A549 (cell line): ENCODE measurements at regions not wholly inside any gene's neighbourhood (a gene's known extent, or its start where the extent isn't known, plus 50 kb on each side); places are given as distances from the start of the nearest gene placed in this dataset.

ENCODE experiments used
- ATAC-seq, 2 experiments: fragments of 200-7000 bp in 1 of 2; fragments of >200 bp in 1 of 2; cut with Nextera tagmentation in 1 of 2; cut with Tn5 transposase in 1 of 2; 3 replicates each; pipeline versions ENCODE4 v1.8.0 to v1.9.1; 2018 to 2020; ENCODE audit warnings: mild to moderate bottlenecking in 1 of 2, moderate library complexity in 1 of 2
- CTCF ChIA-PET: fragments of 300-600 bp; sonication (Branson Sonifier 250); formaldehyde crosslinking; extraction: SDS; loops from one replicate; lab custom pipeline; 2021; ENCODE audit warnings: antibody characterized with exemption, inconsistent platforms; lab: Yijun Ruan, JAX
- POLR2A ChIA-PET: fragments of 350-600 bp; formaldehyde crosslinking; extraction: SDS; loops from one replicate; lab custom pipeline; 2021; ENCODE audit warnings: antibody characterized with exemption, inconsistent platforms; lab: Yijun Ruan, JAX
- DNase-seq, 2 experiments: peaks; one replicate each; pipeline versions ENCODE4 v3.0.0 to v3.0.0-alpha.2; 2011 to 2016; ENCODE audit warnings: low read depth in 1 of 2, low spot score in 1 of 2
- FAIRE-seq: peaks from 2 replicates; lab custom pipeline; 2011; peaks lifted over from hg19 to GRCh38; lab: Jason Lieb, UNC
- H3K27ac ChIP-seq, 2 experiments: fragments of >200 bp; sonication (Bioruptor Twin); formaldehyde crosslinking; 3 replicates each; pipeline ENCODE4 v1.5.1; 2016 to 2017
- H3K4me1 ChIP-seq: fragments of >200 bp; sonication (Bioruptor Twin); formaldehyde crosslinking; 3 replicates; pipeline ENCODE4 v1.6.1; 2016
- H3K4me2 ChIP-seq: fragments of >200 bp; sonication (Bioruptor Twin); formaldehyde crosslinking; 3 replicates; pipeline ENCODE4 v1.6.1; 2016
- H3K4me3 ChIP-seq: fragments of >200 bp; sonication (Bioruptor Twin); formaldehyde crosslinking; 3 replicates; pipeline ENCODE4 v1.5.1; 2016
- H3K9me3 ChIP-seq: fragments of >200 bp; sonication (Bioruptor Twin); formaldehyde crosslinking; 3 replicates; pipeline ENCODE4 v1.6.1; 2016
- CBX2 ChIP-seq: fragments of 200-600 bp; sonication (generic); IDR thresholded peaks from 2 replicates; pipeline ENCODE4 v1.6.1; 2016; ENCODE audit warnings: low read depth, mild to moderate bottlenecking, borderline replicate concordance
- EHF ChIP-seq: fragments of 250-450 bp; sonication (Bioruptor Pico); IDR thresholded peaks from 2 replicates; pipeline ENCODE4 v1.5.0; 2020; ENCODE audit warnings: mild to moderate bottlenecking
- EHMT2 ChIP-seq: fragments of 200-600 bp; sonication (generic); IDR thresholded peaks from 2 replicates; pipeline ENCODE4 v1.6.1; 2016; ENCODE audit warnings: antibody characterized with exemption, low read depth, mild to moderate bottlenecking, moderate library complexity
- FOSB ChIP-seq: fragments of 250-450 bp; sonication (Bioruptor Pico); IDR thresholded peaks from 2 replicates; pipeline ENCODE4 v1.5.0; 2020; ENCODE audit warnings: mild to moderate bottlenecking, moderate library complexity
- HDAC2 ChIP-seq: fragments of 200-600 bp; sonication (generic); IDR thresholded peaks from 2 replicates; pipeline ENCODE4 v1.6.1; 2016
- HOXB13 ChIP-seq: fragments of 250-450 bp; sonication (Bioruptor Pico); IDR thresholded peaks from 2 replicates; pipeline ENCODE4 v1.5.0; 2020; ENCODE audit warnings: low read depth, mild to moderate bottlenecking, moderate library complexity
- KDM1A ChIP-seq: fragments of 200-600 bp; sonication (generic); IDR thresholded peaks from 2 replicates; pipeline ENCODE4 v1.6.1; 2016; ENCODE audit warnings: low read depth, mild to moderate bottlenecking
- KDM5A ChIP-seq: fragments of 200-600 bp; sonication (generic); IDR thresholded peaks from 2 replicates; pipeline ENCODE4 v1.6.1; 2016; ENCODE audit warnings: antibody characterized with exemption, mild to moderate bottlenecking
- NPAS2 ChIP-seq: fragments of 250-450 bp; sonication (Bioruptor Pico); IDR thresholded peaks from 2 replicates; pipeline ENCODE4 v1.8.0; 2022; ENCODE audit warnings: mild to moderate bottlenecking, moderate library complexity, borderline replicate concordance
- PHF8 ChIP-seq: fragments of 200-600 bp; sonication (generic); IDR thresholded peaks from 2 replicates; pipeline ENCODE4 v1.6.1; 2016; ENCODE audit warnings: low read depth, mild to moderate bottlenecking, antibody characterized with exemption, moderate library complexity, borderline replicate concordance
- POLR2A ChIP-seq: IDR thresholded peaks from 2 replicates; pipeline ENCODE4 v1.6.1; 2012; ENCODE audit warnings: mild to moderate bottlenecking, low read length
- POLR2AphosphoS2 ChIP-seq: conservative IDR thresholded peaks from 2 replicates; pipeline ENCODE4 v1.6.1; 2012; ENCODE audit warnings: low read length, improper control_type of control experiment, inconsistent platforms
- RARB ChIP-seq: fragments of 250-450 bp; sonication (Bioruptor Pico); IDR thresholded peaks from 2 replicates; pipeline ENCODE4 v1.8.0; 2021; ENCODE audit warnings: mild to moderate bottlenecking, moderate library complexity
- RFX5 ChIP-seq: fragments of 450-650 bp; IDR thresholded peaks from 2 replicates; pipeline ENCODE4 v1.7.1; 2014; ENCODE audit warnings: antibody characterized with exemption, mild to moderate bottlenecking, moderate library complexity
- RNF2 ChIP-seq: fragments of 200-600 bp; sonication (generic); IDR thresholded peaks from 2 replicates; pipeline ENCODE4 v1.6.1; 2016; ENCODE audit warnings: low read depth, mild to moderate bottlenecking, antibody characterized with exemption, moderate library complexity, borderline replicate concordance
- SREBF2 ChIP-seq: fragments of 450-650 bp; IDR thresholded peaks from 2 replicates; pipeline ENCODE4 v1.6.1; 2014; ENCODE audit warnings: mild to moderate bottlenecking, moderate library complexity
- ZFP36 ChIP-seq: fragments of 450-650 bp; IDR thresholded peaks from 2 replicates; pipeline ENCODE4 v1.6.1; 2014; ENCODE audit warnings: borderline replicate concordance; ENCODE audit not compliant: partially characterized antibody
- WGBS: methylation state at CpG from one replicate; pipeline ENCODE4 v1.1.6; 2017; ENCODE audit errors: missing lambda C conversion rate; 5-methylcytosine and 5-hydroxymethylcytosine counted together
- TF ChIP-seq, protein P1 (sequence below): fragments of 450-650 bp; IDR thresholded peaks from 2 replicates; pipeline ENCODE4 v1.6.1; 2014; ENCODE audit warnings: antibody characterized with exemption
- TF ChIP-seq, protein P2 (sequence below): fragments of >200 bp; sonication (Bioruptor Twin); formaldehyde crosslinking; IDR thresholded peaks from 3 replicates; pipeline ENCODE4 v1.6.1; 2016
- TF ChIP-seq, protein P3 (sequence below): fragments of >200 bp; sonication (Bioruptor Twin); formaldehyde crosslinking; IDR thresholded peaks from 3 replicates; pipeline ENCODE4 v1.5.1; 2016

DNA sequence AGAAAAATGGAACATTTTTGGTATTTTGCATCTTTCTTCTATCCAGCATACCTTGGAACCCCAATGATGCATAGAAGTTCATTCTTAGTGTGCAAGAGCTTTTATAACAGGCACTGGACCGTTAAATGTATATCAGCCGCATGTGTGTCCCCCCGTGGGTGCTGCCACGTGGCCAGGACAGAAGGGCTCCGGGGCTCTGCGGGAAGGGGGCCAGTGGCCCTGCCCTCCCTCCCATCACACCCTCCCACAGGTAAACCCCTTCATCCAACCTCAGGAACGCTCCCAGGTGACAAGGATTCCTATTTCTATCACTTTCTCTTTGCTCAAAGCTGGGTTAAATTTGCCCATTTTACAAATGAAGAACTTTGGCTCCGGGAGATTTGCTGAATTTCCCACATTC lies 393.4 kb upstream of the IRX4 start:
- FAIRE-seq: no peak
- H3K4me1 ChIP-seq: no peaks in the 10 kb centered on the region
- CTCF ChIA-PET: interaction anchor here (1.2 kb wide), 1 partner anchor 26 kb away, joined by 4 read pairs; no protein-coding TSS in a partner anchor

DNA sequence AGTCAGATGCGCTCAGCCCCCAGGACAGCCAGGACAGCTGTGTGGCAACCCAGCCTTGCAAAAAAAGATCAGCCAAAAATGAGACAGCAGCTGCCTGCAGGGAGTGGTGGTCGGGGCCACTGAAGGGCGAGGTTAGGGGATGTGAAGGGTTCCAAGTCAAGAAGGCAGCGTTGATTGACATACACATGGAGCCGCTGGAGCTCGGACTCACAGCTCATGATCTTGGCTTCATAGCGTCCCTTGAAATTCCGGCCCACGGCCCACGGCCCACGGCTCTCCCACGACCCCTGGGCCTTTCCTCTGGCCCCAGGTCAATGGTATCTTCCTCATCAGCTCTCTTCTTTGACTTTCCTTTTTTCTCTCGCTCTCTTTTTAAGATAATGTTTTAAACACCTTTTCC lies 390.0 kb upstream of the IRX4 start:
- FAIRE-seq: no peak
- ATAC-seq: no peak; a peak in 1 of 6 replicates
- CTCF ChIA-PET: no interaction called here
- no peaks in the 10 kb centered on the region for H3K9me3 ChIP-seq
- TF ChIP-seq KDM5A (no peak), KDM1A (no peak), EHMT2 (no peak), HOXB13 (CRISPR knock-in tag) (no peak), PHF8 (no peak), POLR2AphosphoS2 (no peak), FOSB (CRISPR knock-in tag) (no peak), RNF2 (no peak)
- TF ChIP-seq, all 56 proteins: peak for 0
- 31% methylated on average over 13 of the region's 13 CpGs for WGBS
- Histone ChIP-seq H3K27ac (no peak overlapping the region), H3K4me2 (no peak overlapping the region), H3K4me1 (no peaks in the 10 kb centered on the region), H3K4me3 (no peak overlapping the region)
- POLR2A ChIA-PET: no interaction called here
- DNase-seq: no peak

More for the DNA sequence above, 393.4 kb upstream of the IRX4 start:
- WGBS: 25% methylated on average over 8 of the region's 8 CpGs
- no peaks in the 10 kb centered on the region for H3K9me3 ChIP-seq
- H3K4me2 ChIP-seq: no peak overlapping the region
- no peak for ATAC-seq
- TF ChIP-seq SREBF2 (no peak), HDAC2 (no peak), CBX2 (no peak), RFX5 (no peak), RARB (CRISPR knock-in tag) (no peak), ZFP36 (no peak), EHF (no peak)
- TF ChIP-seq, protein P1, sequence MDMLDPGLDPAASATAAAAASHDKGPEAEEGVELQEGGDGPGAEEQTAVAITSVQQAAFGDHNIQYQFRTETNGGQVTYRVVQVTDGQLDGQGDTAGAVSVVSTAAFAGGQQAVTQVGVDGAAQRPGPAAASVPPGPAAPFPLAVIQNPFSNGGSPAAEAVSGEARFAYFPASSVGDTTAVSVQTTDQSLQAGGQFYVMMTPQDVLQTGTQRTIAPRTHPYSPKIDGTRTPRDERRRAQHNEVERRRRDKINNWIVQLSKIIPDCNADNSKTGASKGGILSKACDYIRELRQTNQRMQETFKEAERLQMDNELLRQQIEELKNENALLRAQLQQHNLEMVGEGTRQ: no peak
- TF ChIP-seq, protein P2, sequence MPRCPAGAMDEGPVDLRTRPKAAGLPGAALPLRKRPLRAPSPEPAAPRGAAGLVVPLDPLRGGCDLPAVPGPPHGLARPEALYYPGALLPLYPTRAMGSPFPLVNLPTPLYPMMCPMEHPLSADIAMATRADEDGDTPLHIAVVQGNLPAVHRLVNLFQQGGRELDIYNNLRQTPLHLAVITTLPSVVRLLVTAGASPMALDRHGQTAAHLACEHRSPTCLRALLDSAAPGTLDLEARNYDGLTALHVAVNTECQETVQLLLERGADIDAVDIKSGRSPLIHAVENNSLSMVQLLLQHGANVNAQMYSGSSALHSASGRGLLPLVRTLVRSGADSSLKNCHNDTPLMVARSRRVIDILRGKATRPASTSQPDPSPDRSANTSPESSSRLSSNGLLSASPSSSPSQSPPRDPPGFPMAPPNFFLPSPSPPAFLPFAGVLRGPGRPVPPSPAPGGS: no peak
- TF ChIP-seq, protein P3, sequence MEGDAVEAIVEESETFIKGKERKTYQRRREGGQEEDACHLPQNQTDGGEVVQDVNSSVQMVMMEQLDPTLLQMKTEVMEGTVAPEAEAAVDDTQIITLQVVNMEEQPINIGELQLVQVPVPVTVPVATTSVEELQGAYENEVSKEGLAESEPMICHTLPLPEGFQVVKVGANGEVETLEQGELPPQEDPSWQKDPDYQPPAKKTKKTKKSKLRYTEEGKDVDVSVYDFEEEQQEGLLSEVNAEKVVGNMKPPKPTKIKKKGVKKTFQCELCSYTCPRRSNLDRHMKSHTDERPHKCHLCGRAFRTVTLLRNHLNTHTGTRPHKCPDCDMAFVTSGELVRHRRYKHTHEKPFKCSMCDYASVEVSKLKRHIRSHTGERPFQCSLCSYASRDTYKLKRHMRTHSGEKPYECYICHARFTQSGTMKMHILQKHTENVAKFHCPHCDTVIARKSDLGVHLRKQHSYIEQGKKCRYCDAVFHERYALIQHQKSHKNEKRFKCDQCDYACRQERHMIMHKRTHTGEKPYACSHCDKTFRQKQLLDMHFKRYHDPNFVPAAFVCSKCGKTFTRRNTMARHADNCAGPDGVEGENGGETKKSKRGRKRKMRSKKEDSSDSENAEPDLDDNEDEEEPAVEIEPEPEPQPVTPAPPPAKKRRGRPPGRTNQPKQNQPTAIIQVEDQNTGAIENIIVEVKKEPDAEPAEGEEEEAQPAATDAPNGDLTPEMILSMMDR: no peak
- TF ChIP-seq, all 56 proteins: peak for 0
- no peak for DNase-seq
- POLR2A ChIA-PET: no interaction called here
- Histone ChIP-seq H3K4me3 (no peak overlapping the region), H3K27ac (no peak overlapping the region)

DNA sequence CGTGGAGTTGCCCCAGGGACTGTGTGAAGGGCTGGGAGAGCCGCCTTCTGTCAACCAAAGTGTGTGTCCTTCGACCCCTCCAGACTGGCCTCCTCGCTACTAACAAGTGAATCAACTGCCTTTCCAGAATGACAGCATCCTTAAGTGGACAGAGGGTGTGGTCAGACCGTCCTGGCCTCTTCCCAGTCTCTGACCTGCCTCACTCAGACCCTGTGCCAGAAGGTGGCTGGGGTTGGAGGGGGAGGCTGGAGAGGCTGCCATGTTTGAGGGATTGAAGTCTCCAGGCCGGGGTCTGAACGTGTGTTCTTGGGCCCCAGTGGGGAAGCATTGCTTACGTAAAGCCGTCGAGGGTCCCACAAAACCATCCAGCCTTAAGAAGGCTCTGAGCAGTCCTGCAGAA lies 389.3 kb upstream of the IRX4 start:
- Histone ChIP-seq H3K27ac (no peak overlapping the region), H3K4me1 (no peaks in the 10 kb centered on the region), H3K4me3 (no peak overlapping the region), H3K9me3 (no peaks in the 10 kb centered on the region), H3K4me2 (no peak overlapping the region)
- 9% methylated on average over 10 of the region's 10 CpGs for WGBS
- POLR2A ChIA-PET: no interaction called here
- DNase-seq: no peak
- CTCF ChIA-PET: no interaction called here
- no peak for TF ChIP-seq NPAS2
- TF ChIP-seq POLR2A: no peak
- no peak for TF ChIP-seq KDM5A
- no peak for ATAC-seq
- no peak for FAIRE-seq
